Pons (tissue), 1 donor: ENCODE measurements at regions not wholly inside any gene's neighbourhood (a gene's known extent, or its start where the extent isn't known, plus 50 kb on each side); places are given as distances from the start of the nearest gene placed in this dataset.
"Not testable (repeated sequence)": the region's sequence is repeated elsewhere in the genome, so short reads cannot be mapped to it uniquely, and the experiment has no call there.

Experiments
- DNase-seq: peaks from one replicate; pipeline ENCODE4 v3.0.0-alpha.2; 2016; ENCODE audit warnings: low spot score

DNA sequence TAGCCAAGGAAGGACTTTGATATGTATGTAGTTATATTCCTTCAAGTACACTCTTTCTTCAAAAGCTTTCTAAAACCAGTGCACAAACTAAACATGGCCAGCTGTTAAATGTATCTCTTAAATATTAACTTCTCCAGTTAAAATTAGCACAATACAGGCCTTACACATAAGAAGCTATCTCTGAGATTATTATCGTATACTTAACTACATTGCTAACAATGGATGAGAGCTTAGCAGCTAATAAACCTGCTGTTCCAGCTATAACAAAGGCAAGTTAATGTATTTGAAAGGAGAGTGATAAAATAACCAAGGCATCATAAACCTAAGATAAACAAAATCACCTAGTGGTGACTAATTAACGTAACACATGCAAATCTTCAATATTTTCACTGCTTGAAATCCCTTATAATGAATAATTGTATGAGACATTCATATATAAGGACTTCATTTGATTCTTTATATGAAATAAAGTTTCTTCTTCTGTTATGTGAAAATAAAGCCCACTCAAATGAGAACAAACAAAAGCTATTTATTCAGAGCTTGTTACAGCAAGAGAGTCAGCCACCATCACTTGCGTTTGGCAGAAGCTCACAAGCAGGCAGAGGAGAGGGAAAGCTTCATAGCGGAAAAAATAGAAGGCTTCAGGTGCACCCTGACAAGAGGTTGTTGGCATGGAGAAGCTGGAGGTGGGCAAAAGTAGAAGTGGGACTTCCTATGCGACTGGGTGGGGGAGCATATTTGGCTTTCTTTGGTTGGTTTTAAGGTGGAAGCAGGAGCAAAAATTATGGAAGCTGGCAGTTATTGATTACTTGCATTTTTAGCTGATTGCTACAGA is 274.1 kb upstream of the CHRM3 start:
- DNase-seq, result no peak

DNA sequence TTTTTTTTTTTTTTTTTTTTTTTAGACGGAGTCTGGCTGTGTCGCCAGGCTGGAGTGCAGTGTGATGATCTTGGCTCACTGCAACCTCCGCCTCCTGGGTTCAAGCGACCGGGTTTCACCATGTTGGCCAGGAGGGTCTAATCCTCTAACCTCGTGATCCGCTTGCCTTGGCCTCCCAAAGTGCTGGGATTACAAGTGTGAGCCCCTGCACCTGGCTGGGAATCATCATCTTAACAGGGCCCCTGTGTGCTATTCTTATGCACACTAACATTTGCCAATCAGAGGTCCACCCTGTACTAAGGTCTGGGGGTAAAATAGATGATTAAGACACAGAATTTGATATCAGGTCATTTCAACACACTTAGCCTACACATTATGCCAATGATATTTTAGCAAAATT is 278.7 kb upstream of the CHRM3 start:
- no peak for DNase-seq

DNA sequence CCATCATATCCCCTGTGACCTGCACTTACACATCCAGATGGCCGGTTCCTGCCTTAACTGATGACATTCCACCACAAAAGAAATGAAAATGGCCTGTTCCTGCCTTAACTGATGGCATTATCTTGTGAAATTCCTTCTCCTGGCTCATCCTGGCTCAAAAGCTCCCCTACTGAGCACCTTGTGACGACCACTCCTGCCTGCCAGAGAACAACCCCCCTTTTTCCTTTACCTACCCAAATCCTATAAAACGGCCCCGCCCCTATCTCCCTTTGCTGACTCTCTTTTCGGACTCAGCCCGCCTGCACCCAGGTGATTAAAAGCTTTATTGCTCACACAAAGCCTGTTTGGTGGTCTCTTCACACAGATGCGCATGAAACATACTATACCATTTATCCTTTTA is 279.7 kb upstream of the CHRM3 start:
- not testable (repeated sequence) for DNase-seq

DNA sequence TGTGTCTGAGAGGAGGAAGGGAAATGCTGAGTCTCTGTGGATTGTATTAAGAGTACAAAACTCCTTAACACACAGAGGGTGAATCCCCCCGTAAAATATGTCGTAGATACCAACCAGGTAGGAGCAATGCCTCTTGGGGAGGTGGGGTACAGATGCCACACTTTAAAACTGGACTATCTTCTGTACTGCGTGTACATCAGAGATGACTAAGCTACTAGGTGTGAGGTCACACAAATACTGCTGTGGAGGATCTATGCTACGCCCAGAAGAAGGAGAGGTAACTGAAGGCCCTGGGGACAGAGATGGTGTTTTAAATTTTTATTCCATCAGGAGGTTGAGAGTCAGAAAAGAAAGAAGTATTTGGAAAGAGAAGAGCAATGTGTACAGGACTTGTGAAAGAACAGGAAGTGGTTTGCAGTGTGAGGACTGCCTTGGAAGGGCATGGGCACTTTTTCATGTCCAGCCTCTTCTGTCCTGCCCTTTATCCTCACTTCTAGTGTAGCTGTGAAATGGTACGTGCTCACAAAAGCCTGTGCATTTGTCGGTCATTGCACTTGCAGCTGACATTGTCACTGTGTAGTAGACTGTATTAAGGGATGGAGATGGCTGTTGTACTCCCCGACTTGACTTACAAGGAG is 287.8 kb upstream of the CHRM3 start:
- DNase-seq, result no peak

DNA sequence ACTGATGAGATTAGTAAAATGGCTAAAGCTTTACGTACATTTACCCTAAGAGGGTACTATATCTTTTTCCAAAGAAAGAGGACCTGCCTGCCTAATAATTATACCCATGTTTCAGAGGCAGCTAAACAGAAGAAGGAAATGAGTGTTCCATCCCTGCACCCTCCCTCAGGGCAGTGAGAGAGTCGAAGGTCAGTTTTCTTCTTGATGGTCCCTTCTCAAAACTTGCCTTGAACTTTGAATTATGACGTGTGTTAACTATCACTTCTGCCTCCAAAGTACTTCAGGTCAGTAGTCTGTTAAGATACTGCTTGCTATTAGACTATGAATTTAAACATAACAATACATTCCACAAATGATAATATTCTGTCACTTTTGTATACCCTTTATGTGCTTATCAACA is 294.8 kb upstream of the CHRM3 start:
- DNase-seq, result no peak

DNA sequence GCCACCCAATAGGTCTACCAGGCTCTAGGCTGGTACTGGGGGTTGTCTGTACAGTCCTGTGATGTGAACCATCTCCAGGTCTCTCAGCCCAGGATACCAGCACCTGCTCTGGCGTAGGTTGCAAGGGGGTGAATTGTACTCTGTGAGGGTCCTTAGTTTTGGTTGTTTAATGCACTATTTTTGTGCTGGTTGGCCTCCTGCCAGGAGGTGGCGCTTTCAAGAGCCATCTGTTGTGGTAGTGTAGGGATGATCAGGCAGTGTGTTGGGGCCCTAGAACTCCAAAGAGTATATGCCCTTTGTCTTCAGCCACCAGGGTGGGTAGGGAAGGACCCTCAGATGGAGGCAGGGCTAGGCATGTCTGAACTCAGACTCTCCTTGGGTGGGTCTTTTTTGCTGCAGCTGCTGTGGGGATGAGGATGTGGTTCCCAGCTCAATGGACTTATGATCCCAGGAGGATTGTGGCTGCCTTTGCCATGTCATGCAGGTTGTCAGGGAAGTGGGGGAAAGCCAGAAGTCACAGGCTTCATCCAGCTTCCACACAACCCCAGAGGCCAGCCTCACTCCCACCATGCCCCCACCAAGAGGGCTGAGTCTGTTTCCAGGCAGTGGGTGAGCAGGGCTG is 301.8 kb upstream of the CHRM3 start:
- DNase-seq, result no peak

DNA sequence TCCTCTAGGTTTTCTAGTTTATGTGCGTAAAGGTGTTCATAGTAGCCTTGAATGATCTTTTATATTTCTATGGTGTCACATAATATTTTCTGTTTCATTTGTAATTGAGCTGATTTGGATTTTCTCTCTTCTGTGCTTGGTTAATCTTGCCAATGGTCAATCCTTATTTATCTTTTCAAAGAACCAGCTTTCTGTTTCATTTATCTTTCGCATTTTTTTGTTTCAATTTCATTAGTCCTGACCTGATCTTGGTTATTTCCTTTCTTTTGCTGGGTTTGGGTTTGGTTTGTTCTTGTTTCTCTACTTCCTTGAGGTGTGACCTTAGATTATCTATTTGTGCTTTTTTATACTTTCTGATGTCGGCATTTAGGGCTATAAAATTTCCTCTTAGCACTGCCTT is 304.4 kb upstream of the CHRM3 start:
- DNase-seq, result not testable (repeated sequence)

DNA sequence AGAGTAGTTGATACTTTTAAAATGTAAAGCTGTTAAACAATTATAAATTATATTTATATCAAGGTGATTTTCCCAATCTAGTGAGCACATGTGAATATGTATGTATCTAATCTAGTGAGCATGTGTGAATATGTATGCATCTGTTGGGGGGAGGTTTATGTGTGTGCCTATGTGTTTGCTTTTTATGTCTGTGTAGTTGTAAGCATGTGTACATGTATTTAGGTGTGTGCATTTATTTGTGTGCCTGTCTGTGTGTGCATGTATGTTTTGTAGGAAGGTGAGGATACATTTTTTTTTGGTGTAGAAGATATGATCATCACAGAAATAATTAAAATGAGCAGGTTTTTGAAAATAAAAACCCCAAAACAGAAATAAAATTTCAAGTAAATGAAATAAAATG is 318.9 kb upstream of the CHRM3 start:
- no peak for DNase-seq

DNA sequence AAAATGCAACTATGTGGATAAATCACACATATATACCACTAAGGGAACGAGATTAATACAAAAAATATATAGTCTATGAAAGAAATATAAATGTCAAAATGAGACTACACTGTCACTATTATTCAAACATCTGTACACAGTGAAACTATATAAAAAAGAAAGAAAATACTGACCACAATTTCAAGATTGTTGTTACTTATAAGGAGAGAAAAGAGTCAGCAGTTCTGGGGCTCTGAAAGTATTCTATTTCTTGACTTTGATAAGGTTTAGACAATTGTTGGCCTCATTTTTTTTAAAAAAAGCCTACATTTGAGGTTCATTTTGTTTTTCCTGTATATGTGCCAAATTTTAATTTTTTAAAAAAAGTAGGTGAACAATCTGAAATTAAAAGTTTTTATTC is 319.3 kb upstream of the CHRM3 start:
- no peak for DNase-seq

DNA sequence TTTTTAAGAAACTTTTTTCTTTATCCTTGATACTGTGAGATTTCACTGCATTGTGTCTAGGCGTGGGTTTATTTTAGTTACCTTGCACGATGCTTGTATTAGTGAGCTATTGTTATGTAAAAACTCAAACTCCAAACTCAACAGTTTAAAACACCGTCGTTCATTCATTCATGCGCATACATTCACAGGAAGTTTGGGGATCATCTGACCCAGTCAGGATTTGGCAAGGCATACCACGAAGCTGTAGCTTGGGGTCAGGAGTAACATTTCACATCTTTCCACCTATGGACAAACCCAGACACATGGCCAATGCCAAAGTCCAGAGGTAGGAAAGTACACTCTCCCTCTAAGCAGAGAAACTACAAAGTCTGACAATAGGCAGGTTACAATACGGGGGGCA is 324.6 kb upstream of the CHRM3 start:
- DNase-seq, result no peak

DNA sequence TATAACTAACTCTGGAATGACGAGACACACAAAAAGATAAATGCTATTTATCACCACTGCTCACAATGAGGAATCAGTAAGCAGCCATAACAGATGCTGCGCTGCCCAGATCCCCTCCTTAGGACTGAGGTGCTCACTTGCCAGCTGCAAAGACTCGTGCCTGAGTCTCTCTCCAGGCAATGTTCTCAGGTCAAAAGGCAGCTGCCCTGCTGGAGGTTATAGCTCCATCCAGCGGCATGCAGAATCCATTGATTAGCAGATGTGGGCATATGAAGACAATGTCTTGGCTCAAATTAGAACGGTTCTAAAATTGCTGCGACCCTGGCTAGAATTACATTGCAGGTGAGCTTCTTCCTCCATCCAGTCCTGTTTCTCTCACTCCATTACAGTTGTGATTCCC is 328.2 kb upstream of the CHRM3 start:
- no peak for DNase-seq

DNA sequence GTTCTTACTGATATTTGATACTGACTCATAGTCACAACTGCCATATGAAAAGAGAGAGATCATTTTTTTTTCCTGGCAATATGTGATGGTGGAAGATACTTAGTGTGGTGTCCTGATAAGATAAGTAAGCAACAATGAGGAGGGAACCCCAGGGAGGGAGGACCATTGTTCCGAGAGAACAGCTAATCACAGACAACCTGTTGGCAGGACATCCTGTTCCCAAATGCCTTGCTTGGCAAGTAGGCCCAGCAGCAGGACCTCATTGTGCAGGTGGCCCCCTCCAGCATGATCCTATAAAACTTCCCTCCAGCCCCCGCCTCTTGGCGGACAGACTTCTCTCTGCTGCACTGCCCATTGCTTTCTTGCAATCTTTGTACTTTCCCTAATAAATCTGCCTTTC is 329.4 kb upstream of the CHRM3 start:
- no peak for DNase-seq

DNA sequence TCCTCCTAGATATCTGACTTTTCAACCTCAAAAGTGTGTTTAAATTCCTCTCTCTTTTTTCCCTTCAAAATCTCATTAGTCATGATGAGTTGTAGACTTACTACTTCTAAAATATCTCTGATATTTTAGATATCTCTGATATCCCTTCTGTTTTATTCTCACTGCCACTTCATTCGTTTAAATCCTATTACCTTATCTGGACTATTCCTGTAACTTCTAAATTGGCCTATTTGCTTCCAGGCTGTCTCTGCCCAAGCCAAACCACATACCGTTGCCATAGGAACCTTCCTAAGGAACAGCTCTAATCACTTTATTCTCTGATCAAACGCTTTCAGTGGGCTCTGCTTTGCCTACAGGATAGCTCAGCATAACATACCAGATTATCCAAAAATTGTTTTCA is 333.1 kb upstream of the CHRM3 start:
- no peak for DNase-seq

DNA sequence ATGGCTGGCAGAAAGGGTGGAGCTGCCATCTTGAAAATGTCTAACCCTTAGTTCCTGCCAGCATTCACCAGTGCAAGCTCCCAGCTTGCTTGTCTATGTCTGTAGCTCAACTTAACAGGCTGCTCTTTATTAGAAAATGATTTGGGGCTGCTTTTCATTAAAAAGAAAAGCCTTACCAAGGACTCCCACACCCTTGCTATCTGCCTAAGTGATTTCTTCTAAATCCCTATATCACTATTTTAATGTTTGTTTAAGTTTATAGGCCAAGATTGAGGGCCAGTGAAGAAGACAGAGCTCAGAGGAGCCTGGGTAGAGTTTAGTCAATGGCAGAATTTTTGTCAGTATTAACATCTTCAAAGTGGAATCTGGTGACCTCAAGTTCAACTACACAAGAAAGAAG is 336.8 kb upstream of the CHRM3 start:
- DNase-seq, result no peak

DNA sequence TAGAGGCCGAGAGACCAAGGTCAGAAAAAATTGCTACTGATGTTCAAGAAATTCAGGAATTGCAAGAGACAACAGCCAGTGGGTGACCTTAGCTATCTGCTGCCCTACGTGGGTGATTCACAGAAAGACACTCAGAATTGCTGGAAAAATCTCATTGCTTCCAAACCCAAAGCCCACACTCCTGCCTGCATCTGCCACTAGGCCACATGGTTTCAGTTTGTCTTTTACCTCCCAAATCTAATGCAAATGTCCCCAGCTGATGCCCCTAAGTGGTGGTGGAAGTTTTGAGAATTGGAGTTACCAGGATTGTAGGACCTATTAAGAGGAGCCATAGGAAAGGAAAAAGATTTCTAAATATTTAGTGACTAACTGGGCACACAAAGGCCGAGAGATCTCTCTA is 341.5 kb upstream of the CHRM3 start:
- no peak for DNase-seq

DNA sequence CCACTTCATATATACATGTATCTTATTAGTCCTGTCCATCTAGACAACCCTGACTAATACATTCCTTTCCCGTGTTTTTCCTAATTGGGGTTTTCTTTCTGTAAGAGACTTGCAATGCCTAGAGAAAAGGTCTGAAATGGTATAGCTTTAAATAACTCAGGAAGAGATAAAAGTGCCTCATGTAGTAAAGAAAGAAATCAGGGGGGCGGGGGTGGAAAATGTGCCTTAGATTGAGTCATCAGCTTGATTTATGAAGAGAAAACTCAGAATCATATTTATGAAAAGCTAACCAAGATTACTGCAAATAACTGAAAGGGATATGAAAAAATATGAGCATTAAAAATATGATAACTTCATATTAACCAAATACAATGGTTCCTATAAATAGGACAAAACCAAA is 345.8 kb upstream of the CHRM3 start:
- no peak for DNase-seq

DNA sequence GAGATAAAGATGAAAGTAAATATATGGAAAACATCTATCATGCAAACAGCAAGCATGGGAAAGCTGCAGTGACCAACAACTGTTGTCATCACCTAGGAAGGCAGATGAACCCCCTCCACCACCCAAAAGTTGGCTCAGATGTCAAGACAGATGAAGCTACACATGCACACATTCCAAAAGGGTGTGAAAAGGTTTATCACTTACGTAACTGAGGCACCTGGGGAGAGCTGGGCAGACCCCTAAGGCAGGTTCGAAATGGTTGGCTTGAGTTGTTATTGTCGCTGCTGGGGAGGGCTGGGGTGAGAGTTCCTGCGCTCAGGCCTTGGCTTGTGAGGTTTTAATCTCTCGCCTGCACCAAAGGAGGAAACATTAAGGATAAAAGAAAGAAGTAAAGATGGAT is 355.1 kb upstream of the CHRM3 start:
- no peak for DNase-seq

DNA sequence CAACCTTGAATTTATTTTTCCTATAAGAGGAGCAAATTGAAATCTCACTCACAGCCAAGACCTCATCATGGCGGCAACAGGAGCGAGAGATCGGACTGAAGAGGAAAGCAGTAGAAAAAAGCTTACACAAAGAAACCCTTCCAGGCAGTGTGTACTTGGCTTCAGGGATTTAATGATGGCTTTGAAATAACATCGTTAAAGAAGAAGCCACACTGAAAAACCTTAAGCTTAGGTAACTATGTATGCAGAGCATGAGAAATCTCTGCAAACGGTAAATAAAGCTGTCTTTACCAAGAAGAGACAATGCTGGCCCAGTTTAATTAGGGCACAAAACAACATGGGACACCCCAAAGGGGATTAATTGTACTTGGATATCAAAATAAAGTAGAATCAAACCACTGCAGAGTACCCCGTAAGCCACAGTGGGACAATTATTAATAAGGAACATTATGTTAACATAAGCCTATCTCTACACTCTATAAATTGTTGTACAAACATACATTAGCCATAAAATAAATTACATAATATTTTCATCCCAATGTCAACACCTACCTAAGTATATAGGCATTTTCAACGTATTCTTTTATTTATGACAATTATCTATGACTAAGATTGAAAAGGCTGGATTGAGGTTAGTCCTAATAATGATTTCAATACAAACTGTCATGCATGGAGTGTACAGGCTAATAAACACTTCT is 360.2 kb upstream of the CHRM3 start:
- DNase-seq, result no peak

DNA sequence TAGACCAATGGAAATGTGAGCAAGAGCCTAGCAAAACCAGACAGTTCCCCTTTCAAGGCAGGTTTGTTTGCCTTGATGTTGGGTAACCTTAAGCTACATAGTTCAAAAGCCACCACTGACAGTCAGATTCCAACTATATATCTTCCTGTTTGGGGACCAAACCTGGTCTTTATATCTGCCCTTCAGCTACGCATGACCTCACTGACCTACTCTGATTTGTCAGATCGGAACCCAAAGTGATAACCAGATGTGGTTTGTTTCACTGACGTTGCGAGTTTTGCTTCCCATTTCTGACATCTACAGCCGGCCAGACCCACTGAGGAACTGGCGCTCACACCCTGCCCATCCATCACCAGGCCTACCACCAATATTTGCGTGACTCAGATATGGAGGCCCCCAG is 361.1 kb upstream of the CHRM3 start:
- no peak for DNase-seq

DNA sequence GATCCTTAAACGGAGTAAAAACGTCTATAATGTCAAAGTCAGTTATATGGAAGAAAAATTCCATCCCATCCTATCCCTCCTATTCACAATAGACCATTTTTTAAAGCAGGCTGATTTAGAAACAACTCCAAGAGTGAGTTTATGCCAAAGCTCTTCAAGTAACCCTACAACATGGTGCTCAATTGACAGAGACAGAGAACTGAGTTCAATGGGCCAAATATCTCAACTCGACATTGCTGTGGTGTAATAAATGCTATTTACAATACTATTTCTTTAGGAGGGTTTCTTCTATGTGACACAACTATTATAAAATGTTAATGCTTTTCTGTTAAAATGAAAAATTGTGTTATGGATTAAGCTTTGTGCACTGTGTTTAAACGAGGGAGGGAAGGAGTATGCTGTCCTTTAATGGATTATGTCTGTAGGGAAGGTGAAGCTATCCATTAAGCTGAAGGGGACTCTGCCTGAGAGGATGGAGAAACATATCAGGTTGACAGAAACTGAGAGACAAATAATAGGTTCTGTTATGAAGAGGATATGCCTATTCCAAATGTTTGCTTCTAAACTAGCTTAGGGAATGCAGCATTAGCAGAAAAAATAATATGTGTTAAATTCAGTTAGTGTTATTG is 362.5 kb upstream of the CHRM3 start:
- DNase-seq, result no peak

DNA sequence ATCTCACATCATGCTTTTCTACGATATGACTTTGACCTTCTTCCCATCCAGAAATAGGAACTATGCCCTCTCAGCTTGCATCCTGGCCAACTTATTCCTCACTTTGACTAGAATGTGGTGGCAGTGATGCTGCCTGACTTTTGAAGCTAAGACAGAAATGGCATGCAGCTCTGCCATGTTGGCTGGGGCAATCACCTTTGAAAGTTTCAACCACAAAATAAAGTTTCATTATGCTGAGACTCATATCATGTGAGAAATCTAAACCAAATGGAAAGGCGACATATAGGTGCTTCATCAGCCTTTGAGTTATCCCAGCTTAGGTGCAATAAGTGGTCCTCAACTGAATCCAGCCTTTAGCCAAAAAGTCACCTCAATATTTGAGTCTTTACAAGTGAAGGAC is 370.0 kb upstream of the CHRM3 start:
- DNase-seq, result no peak

DNA sequence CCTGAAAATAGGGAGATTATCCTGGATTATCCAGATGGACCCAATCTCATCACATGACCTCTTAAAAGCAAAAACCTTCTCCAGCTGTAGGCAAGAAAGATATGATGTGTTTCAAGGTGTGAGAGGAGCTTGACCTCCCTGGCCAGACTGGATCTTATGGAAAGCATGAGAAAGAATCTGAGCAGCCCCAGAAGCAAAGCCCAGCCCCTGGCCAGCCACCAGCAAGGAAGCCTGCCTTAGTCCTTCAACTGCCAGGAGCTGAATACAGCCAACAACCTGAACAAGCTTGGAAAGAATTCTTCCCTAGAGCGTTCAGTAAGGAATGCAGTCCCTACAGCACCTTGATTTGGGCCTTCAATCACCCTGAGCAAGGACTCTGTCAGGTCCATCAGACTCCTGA is 375.0 kb upstream of the CHRM3 start:
- DNase-seq, result no peak
